Lung (tissue), 11 donors: ENCODE measurements at regions not wholly inside any gene's neighbourhood (a gene's known extent, or its start where the extent isn't known, plus 50 kb on each side); places are given as distances from the start of the nearest gene placed in this dataset.
A peak's percentile ranks its signal among the peaks of the same experiment; 100 is the strongest.

Experiments used
- ATAC-seq: fragments of 200-7000 bp; cut with Tn5 transposase; one replicate; pipeline ENCODE4 v1.9.1; 2020; ENCODE audit warnings: moderate number of reproducible peaks; ENCODE audit not compliant: insufficient read depth, low FRiP score
- DNase-seq, 3 donors: peaks; one replicate each; pipeline ENCODE4 v3.0.0-alpha.2; 2013 to 2017
- H3K27ac ChIP-seq, 2 donors: one replicate each; pipeline ENCODE4 v1.5.1; 2013; ENCODE audit warnings: mild to moderate bottlenecking in 2 of 2, moderate library complexity in 2 of 2, control low read depth in 1 of 2, inconsistent platforms in 1 of 2, low read depth in 1 of 2, low read length in 1 of 2
- H3K27me3 ChIP-seq, 3 donors: one replicate each; pipeline ENCODE4 v1.5.1; 2013; ENCODE audit warnings: low read length in 2 of 3; ENCODE audit not compliant: control insufficient read depth in 3 of 3, insufficient read depth in 3 of 3
- H3K36me3 ChIP-seq, 4 donors: one replicate each; pipeline ENCODE4 v1.5.1; 2013; ENCODE audit warnings: low read length in 4 of 4, mild to moderate bottlenecking in 1 of 4, moderate library complexity in 1 of 4; ENCODE audit not compliant: control insufficient read depth in 4 of 4, insufficient read depth in 4 of 4
- H3K4me1 ChIP-seq, 5 donors: one replicate each; pipeline ENCODE4 v1.5.1; 2013; ENCODE audit warnings: low read length in 5 of 5, mild to moderate bottlenecking in 2 of 5, moderate library complexity in 1 of 5; ENCODE audit not compliant: control insufficient read depth in 5 of 5, insufficient read depth in 5 of 5
- H3K4me3 ChIP-seq: one replicate; pipeline ENCODE4 v1.5.1; 2013; ENCODE audit warnings: mild to moderate bottlenecking, control low read depth, moderate library complexity
- H3K9ac ChIP-seq, 2 donors: one replicate each; pipeline ENCODE4 v1.5.1; 2013; ENCODE audit warnings: low read length in 2 of 2, control low read depth in 1 of 2; ENCODE audit not compliant: insufficient read depth in 1 of 2
- H3K9me3 ChIP-seq, 4 donors: one replicate each; pipeline ENCODE4 v1.5.1; 2013; ENCODE audit warnings: low read length in 3 of 4, mild to moderate bottlenecking in 1 of 4, moderate library complexity in 1 of 4; ENCODE audit not compliant: control insufficient read depth in 4 of 4, insufficient read depth in 3 of 4
- WGBS, 2 donors: extraction: QIAGEN DNeasy Blood & Tissue Kit; methylation state at CpG; one replicate each; pipeline ENCODE4 v1.1.7; 2013; 5-methylcytosine and 5-hydroxymethylcytosine counted together
- TF ChIP-seq, protein P1 (sequence below): IDR thresholded peaks from 2 replicates; pipeline ENCODE4 v1.5.1; 2012; ENCODE audit warnings: mild to moderate bottlenecking; ENCODE audit errors: control extremely low read depth, extremely low read depth
- donor health status: control.
- donor health status: control.
- donor health status: Bipolar disorder and iron deficiency.
- donor health status: healthy.
- donor health status: DM: yes; HTN: yes; CAD: no.

- TF ChIP-seq, protein P1, sequence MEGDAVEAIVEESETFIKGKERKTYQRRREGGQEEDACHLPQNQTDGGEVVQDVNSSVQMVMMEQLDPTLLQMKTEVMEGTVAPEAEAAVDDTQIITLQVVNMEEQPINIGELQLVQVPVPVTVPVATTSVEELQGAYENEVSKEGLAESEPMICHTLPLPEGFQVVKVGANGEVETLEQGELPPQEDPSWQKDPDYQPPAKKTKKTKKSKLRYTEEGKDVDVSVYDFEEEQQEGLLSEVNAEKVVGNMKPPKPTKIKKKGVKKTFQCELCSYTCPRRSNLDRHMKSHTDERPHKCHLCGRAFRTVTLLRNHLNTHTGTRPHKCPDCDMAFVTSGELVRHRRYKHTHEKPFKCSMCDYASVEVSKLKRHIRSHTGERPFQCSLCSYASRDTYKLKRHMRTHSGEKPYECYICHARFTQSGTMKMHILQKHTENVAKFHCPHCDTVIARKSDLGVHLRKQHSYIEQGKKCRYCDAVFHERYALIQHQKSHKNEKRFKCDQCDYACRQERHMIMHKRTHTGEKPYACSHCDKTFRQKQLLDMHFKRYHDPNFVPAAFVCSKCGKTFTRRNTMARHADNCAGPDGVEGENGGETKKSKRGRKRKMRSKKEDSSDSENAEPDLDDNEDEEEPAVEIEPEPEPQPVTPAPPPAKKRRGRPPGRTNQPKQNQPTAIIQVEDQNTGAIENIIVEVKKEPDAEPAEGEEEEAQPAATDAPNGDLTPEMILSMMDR: no peak
- peaks cover 0 to 5% (median 0%) of the 10 kb centered on the region in 4 donors for H3K36me3 ChIP-seq
- no peak overlapping the region for H3K4me3 ChIP-seq
- H3K9ac ChIP-seq: no peak overlapping the region
- ATAC-seq: no peak
- no peaks in the 10 kb centered on the region for H3K27me3 ChIP-seq
- no peak overlapping the region for H3K27ac ChIP-seq
- peaks cover 1 to 58% (median 12%) of the 10 kb centered on the region in 5 donors for H3K4me1 ChIP-seq
- 75 to 88% methylated on average over 4 of the region's 4 CpGs for WGBS, 2 donors
- H3K9me3 ChIP-seq: no peaks in the 10 kb centered on the region
- no peak for DNase-seq
Measured at GRCh38 chr18:6627645-6628044, 101.9 kb upstream of the ARHGAP28 start.

- no peak overlapping the region for H3K27ac ChIP-seq
- no peak for ATAC-seq
- no peaks in the 10 kb centered on the region for H3K27me3 ChIP-seq
- H3K9ac ChIP-seq: peak overlapping the region in 1 of 2 donors; percentile 70
- TF ChIP-seq, protein P1: no peak
- H3K4me1 ChIP-seq: peaks cover 1 to 52% (median 12%) of the 10 kb centered on the region in 5 donors
- H3K36me3 ChIP-seq: peaks cover 0 to 5% (median 0%) of the 10 kb centered on the region in 4 donors
- 68 to 71% methylated on average over 2 of the region's 2 CpGs for WGBS, 2 donors
- H3K4me3 ChIP-seq: no peak overlapping the region
- H3K9me3 ChIP-seq: no peaks in the 10 kb centered on the region
- no peak for DNase-seq
Measured at GRCh38 chr18:6628187-6628586, 101.3 kb upstream of the ARHGAP28 start.

DNA sequence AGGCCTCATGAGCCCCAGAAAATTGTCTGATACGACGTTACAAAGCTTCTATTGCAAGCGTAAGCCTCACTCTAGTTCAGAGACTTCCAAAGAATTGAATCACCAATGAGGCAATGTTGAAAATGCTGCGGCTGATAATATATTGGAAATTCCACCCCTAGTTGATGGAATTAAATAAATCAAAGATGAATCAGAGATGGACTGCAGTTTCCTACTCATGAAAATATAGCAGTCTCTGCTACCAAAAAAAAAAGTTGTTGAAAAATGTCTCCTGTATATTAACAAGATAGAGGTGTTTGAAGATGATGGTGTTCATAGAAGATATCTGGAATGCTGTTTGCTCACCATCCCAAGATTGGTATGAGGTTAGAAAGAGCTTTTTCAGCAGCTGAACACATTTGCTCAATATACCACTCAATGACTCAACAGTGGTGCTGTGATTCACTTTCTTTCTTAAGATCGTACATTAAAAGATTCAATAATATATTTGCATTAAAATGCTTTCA is 99.8 kb upstream of the ARHGAP28 start:
- no peak for ATAC-seq
- H3K36me3 ChIP-seq: peaks cover 0 to 6% (median 0%) of the 10 kb centered on the region in 4 donors
- DNase-seq: no peak
- 82 to 91% methylated on average over 5 of the region's 5 CpGs for WGBS, 2 donors
- no peaks in the 10 kb centered on the region for H3K9me3 ChIP-seq
- H3K27me3 ChIP-seq: no peaks in the 10 kb centered on the region
- H3K27ac ChIP-seq: no peak overlapping the region
- no peak overlapping the region for H3K4me3 ChIP-seq
- TF ChIP-seq, protein P1: no peak
- peaks cover 0 to 44% (median 12%) of the 10 kb centered on the region in 5 donors for H3K4me1 ChIP-seq
- no peak overlapping the region for H3K9ac ChIP-seq

- Histone ChIP-seq H3K9me3 (no peaks in the 10 kb centered on the region), H3K36me3 (peaks cover 0 to 4% (median 0%) of the 10 kb centered on the region in 4 donors), H3K27me3 (no peaks in the 10 kb centered on the region), H3K4me1 (peaks cover 0 to 56% (median 0%) of the 10 kb centered on the region in 5 donors), H3K4me3 (no peak overlapping the region), H3K27ac (no peak overlapping the region), H3K9ac (no peak overlapping the region)
- DNase-seq (peak; percentile 39 to 58 (median 53)), ATAC-seq (no peak)
- TF ChIP-seq, protein P1: no peak
- 41 to 48% methylated on average over 3 of the region's 3 CpGs for WGBS, 2 donors
Measured at GRCh38 chr18:6633310-6633709, 96.2 kb upstream of the ARHGAP28 start.
